Neural crest cell (in vitro differentiated cells): ENCODE measurements at regions not wholly inside any gene's neighbourhood (a gene's known extent, or its start where the extent isn't known, plus 50 kb on each side); places are given as distances from the start of the nearest gene placed in this dataset.

ENCODE experiments used
- DNase-seq: peaks from one replicate; pipeline ENCODE4 v3.0.0; 2021; ENCODE audit warnings: low read depth, mixed read lengths, low spot score
- H3K27ac Mint-ChIP-seq: one replicate; pipeline ENCODE4 v1.8.0; 2021; ENCODE audit warnings: mild to moderate bottlenecking, mixed read lengths; ENCODE audit not compliant: unreplicated experiment
- H3K27me3 Mint-ChIP-seq: 2 replicates; pipeline ENCODE4 v1.8.0; 2021; ENCODE audit warnings: low read depth, mild to moderate bottlenecking, mixed read lengths
- H3K36me3 Mint-ChIP-seq: 2 replicates; pipeline ENCODE4 v1.8.0; 2021; ENCODE audit warnings: low read depth, mild to moderate bottlenecking, mixed read lengths
- H3K4me1 Mint-ChIP-seq: 2 replicates; pipeline ENCODE4 v1.8.0; 2021; ENCODE audit warnings: mixed read lengths
- H3K4me3 Mint-ChIP-seq: one replicate; pipeline ENCODE4 v1.8.0; 2021; ENCODE audit warnings: mild to moderate bottlenecking, mixed read lengths
- H3K9me3 Mint-ChIP-seq: 2 replicates; pipeline ENCODE4 v1.8.0; 2021; ENCODE audit warnings: mixed read lengths
- TF ChIP-seq, protein P1 (sequence below): fragments of 200-600 bp; sonication (generic); conservative IDR thresholded peaks from 2 replicates; pipeline ENCODE4 v1.5.0; 2021; ENCODE audit warnings: antibody characterized with exemption, mild to moderate bottlenecking

DNA sequence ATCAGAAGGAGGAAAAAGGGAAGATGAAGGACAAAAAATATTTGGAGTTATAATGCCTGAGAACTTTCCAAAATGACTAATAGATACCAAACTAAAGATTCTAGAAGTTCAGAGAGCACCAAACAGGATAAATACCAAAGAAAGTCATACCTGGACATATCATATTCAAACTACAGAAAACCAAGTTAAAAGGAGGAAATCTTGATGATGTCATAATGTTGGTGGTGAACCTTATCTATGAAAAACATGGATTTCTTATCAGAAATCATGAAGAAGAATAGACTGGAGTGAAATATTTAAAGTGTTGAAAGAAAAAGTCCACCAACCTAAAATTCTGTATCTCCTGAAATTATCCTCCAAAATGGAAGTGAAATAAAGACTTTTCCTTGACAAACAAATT lies 389.2 kb downstream of the JRKL start:
- Mint-ChIP-seq H3K4me3 (no peak overlapping the region), H3K27ac (no peak overlapping the region), H3K4me1 (no peaks in the 10 kb centered on the region), H3K27me3 (peaks cover 3% of the 10 kb centered on the region), H3K36me3 (no peaks in the 10 kb centered on the region), H3K9me3 (no peaks in the 10 kb centered on the region)
- DNase-seq: no peak
- TF ChIP-seq, protein P1, sequence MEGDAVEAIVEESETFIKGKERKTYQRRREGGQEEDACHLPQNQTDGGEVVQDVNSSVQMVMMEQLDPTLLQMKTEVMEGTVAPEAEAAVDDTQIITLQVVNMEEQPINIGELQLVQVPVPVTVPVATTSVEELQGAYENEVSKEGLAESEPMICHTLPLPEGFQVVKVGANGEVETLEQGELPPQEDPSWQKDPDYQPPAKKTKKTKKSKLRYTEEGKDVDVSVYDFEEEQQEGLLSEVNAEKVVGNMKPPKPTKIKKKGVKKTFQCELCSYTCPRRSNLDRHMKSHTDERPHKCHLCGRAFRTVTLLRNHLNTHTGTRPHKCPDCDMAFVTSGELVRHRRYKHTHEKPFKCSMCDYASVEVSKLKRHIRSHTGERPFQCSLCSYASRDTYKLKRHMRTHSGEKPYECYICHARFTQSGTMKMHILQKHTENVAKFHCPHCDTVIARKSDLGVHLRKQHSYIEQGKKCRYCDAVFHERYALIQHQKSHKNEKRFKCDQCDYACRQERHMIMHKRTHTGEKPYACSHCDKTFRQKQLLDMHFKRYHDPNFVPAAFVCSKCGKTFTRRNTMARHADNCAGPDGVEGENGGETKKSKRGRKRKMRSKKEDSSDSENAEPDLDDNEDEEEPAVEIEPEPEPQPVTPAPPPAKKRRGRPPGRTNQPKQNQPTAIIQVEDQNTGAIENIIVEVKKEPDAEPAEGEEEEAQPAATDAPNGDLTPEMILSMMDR: no peak

DNA sequence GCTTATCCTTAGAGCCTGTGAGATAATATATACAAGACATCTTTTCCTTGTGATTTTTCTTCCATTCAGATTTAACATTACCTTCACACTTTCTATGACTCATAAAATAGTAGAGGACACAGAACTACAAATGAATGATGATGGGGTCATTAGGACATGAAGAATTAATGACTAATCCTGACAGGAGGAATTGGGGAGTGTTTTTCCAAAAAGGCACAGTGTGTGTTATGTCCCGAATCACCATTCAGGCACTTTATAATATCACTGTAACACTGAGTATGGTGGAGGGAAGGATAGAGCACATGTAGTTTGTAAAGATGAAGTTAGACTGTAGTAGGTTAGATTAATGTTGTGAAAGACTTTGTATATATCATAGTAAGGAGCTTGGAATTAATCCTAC lies 391.3 kb downstream of the JRKL start:
- no peaks in the 10 kb centered on the region for H3K36me3 Mint-ChIP-seq
- H3K9me3 Mint-ChIP-seq: no peaks in the 10 kb centered on the region
- H3K4me3 Mint-ChIP-seq: no peak overlapping the region
- H3K27ac Mint-ChIP-seq: no peak overlapping the region
- peaks cover 5% of the 10 kb centered on the region for H3K27me3 Mint-ChIP-seq
- TF ChIP-seq, protein P1: no peak
- DNase-seq: no peak
- H3K4me1 Mint-ChIP-seq: no peaks in the 10 kb centered on the region

DNA sequence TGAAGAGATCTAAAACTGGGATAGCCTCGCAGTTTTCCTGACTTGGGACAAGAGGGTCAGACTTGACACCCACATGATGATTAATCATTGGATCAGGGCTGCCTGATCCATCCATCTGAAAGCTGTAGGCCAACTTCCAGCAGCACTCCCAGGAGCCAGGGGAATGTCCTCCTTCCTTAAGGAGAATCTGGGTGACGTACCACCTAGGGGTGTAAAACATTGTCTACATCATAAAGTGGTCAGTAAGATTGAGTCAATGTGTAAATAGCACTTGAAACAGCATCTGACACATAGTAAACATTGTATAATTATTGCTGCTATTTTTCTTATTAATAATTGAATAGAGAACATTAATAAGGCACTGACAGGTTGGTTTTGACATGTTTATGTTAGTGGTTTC lies 392.8 kb downstream of the JRKL start:
- TF ChIP-seq, protein P1: no peak
- H3K36me3 Mint-ChIP-seq: no peaks in the 10 kb centered on the region

GRCh38 chr11:96783311-96783710 lies 393.5 kb downstream of the JRKL start:
- Mint-ChIP-seq H3K36me3 (no peaks in the 10 kb centered on the region), H3K4me1 (no peaks in the 10 kb centered on the region), H3K27me3 (peaks cover 5% of the 10 kb centered on the region), H3K4me3 (no peak overlapping the region), H3K9me3 (peaks cover 3% of the 10 kb centered on the region), H3K27ac (no peak overlapping the region)
- TF ChIP-seq, protein P1: no peak
- DNase-seq: no peak

More for the DNA sequence above, 392.8 kb downstream of the JRKL start:
- Mint-ChIP-seq H3K4me3 (no peak overlapping the region), H3K9me3 (no peaks in the 10 kb centered on the region), H3K27ac (no peak overlapping the region), H3K4me1 (no peaks in the 10 kb centered on the region), H3K27me3 (peaks cover 5% of the 10 kb centered on the region)
- DNase-seq: no peak

DNA sequence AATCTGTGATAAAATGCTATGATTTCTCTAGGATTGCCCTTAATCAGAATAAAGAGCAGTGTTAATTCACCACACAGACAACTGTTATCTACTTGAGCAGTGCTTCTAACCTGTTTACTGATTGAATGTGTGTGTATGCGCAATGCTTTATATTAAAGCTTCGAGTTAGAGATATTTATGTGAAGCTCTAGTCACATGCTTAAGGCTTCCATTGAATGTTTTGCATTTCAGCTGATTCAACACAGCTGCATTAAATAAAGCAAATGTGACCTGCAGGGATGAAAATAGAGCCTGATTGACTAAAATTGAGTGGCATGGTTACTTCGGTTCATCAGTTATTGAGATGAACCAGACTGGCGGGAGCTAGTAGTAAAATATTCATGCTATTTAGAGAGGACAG lies 395.3 kb downstream of the JRKL start:
- TF ChIP-seq, protein P1: no peak
- Mint-ChIP-seq H3K4me1 (no peaks in the 10 kb centered on the region), H3K27ac (no peak overlapping the region), H3K4me3 (no peak overlapping the region), H3K9me3 (peaks cover 9% of the 10 kb centered on the region), H3K27me3 (peaks cover 2% of the 10 kb centered on the region), H3K36me3 (no peaks in the 10 kb centered on the region)
- DNase-seq: no peak

- H3K9me3 Mint-ChIP-seq: peaks cover 3% of the 10 kb centered on the region
- H3K27me3 Mint-ChIP-seq: peaks cover 5% of the 10 kb centered on the region
- DNase-seq: no peak
- no peak overlapping the region for H3K27ac Mint-ChIP-seq
- H3K36me3 Mint-ChIP-seq: no peaks in the 10 kb centered on the region
- TF ChIP-seq, protein P1: no peak
- H3K4me1 Mint-ChIP-seq: no peaks in the 10 kb centered on the region
- H3K4me3 Mint-ChIP-seq: no peak overlapping the region
Measured at GRCh38 chr11:96794152-96794551, 404.3 kb downstream of the JRKL start.
